Testis (tissue), 2 donors: ENCODE measurements at regions not wholly inside any gene's neighbourhood (a gene's known extent, or its start where the extent isn't known, plus 50 kb on each side); places are given as distances from the start of the nearest gene placed in this dataset.

Experiments
- POLR2A ChIP-seq: fragments of 450-650 bp; IDR thresholded peaks from one replicate; pipeline ENCODE4 v1.6.1; 2017; ENCODE audit warnings: antibody characterized with exemption, mild to moderate bottlenecking, moderate library complexity
- TF ChIP-seq, protein P1 (sequence below), 3 experiments: fragments of 450-650 bp in 2 of 3; fragments of 200-600 bp in 1 of 3; sonication (generic) in 1 of 3; IDR thresholded peaks; one replicate each; pipeline ENCODE4 v1.5.1; 2016 to 2019; ENCODE audit warnings: antibody characterized with exemption in 3 of 3, mild to moderate bottlenecking in 2 of 3, moderate library complexity in 1 of 3

- TF ChIP-seq, protein P1, sequence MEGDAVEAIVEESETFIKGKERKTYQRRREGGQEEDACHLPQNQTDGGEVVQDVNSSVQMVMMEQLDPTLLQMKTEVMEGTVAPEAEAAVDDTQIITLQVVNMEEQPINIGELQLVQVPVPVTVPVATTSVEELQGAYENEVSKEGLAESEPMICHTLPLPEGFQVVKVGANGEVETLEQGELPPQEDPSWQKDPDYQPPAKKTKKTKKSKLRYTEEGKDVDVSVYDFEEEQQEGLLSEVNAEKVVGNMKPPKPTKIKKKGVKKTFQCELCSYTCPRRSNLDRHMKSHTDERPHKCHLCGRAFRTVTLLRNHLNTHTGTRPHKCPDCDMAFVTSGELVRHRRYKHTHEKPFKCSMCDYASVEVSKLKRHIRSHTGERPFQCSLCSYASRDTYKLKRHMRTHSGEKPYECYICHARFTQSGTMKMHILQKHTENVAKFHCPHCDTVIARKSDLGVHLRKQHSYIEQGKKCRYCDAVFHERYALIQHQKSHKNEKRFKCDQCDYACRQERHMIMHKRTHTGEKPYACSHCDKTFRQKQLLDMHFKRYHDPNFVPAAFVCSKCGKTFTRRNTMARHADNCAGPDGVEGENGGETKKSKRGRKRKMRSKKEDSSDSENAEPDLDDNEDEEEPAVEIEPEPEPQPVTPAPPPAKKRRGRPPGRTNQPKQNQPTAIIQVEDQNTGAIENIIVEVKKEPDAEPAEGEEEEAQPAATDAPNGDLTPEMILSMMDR (IDR thresholded peaks at IDR 0.05): no peak
- no peak for TF ChIP-seq POLR2A
Measured at GRCh38 chr13:65971541-65971940, 1258.6 kb downstream of the PCDH9 start.
